GM13976 (cell line): ENCODE measurements at regions not wholly inside any gene's neighbourhood (a gene's known extent, or its start where the extent isn't known, plus 50 kb on each side); places are given as distances from the start of the nearest gene placed in this dataset.

ENCODE experiments used
- DNase-seq: peaks from one replicate; pipeline ENCODE4 v3.0.0; 2012; ENCODE audit warnings: low spot score
- CTCF ChIP-seq: IDR thresholded peaks from 2 replicates; pipeline ENCODE4 v1.5.1; 2012; ENCODE audit warnings: borderline replicate concordance, mild to moderate bottlenecking; ENCODE audit not compliant: insufficient read depth; ENCODE audit errors: extremely low read depth, missing control alignments, control extremely low read depth
- in situ Hi-C: fragments of 300-500 bp; cut with MboI; formaldehyde crosslinking; loops from one replicate; pipeline ENCODE4 v1.12.0; 2022; ENCODE audit warnings: low sequenced_read_pairs, mixed read lengths, inconsistent platforms; ENCODE audit not compliant: unreplicated experiment

GRCh38 chr5:104932431-104932830, 1369.8 kb upstream of the NUDT12 start:
- no peak for DNase-seq
- TF ChIP-seq CTCF: no peak
- in situ Hi-C loops: no loop called here

- no peak for DNase-seq
- no peak for TF ChIP-seq CTCF
- in situ Hi-C loops: no loop called here
These were observed 1366.4 kb upstream of the NUDT12 start for GRCh38 chr5:104928906-104929520.

GRCh38 chr5:104915226-104915625, 1352.6 kb upstream of the NUDT12 start:
- in situ Hi-C loops: no loop called here
- DNase-seq: no peak
- no peak for TF ChIP-seq CTCF

DNA sequence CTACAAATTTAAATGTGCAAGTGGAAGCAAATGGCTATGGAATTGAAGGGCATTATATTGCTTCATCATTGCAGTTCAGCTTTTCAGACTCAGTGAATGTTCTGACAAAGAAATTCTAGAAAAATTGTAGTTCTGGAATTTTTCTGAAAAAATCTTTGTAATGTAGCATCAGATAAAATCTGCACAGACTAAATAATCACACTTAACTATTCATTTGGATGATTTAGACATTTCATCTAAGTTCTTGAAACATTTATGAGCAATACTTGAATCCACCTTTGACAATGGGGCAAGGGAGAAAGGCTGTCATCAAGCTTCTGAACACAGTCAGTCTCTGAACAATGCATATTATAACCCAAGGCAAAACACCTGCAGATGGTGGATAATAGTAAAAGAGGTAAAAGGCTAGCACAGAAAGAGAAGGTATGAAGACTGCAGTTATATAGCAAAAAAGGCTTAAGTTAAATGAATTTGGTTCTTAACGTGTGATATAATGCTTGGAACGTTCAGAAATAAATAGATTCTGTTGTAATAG, 1352.0 kb upstream of the NUDT12 start:
- in situ Hi-C loops: no loop called here
- DNase-seq: no peak
- TF ChIP-seq CTCF: no peak

- TF ChIP-seq CTCF: no peak
- in situ Hi-C loops: no loop called here
- no peak for DNase-seq
These were observed 1351.3 kb upstream of the NUDT12 start for GRCh38 chr5:104913841-104914281.

DNA sequence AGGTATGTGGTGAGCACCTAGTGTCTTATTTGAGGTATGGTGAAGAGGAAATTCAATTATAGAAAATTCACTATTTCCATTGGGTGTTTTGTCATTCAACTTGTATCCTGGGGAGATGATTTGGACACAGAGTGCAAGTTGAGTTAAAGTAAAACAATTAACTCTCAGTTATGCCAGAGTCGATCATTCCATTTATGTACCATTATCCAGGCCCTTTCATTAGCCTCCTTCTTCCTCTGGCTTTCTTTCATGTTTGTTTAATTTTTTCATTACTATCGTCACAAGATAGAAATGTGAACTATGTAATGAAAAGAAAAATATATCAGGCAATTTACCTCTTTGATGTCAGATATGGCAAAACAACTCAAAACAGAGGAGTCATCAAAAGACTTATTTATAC, 1347.2 kb upstream of the NUDT12 start:
- no peak for DNase-seq
- TF ChIP-seq CTCF: no peak
- in situ Hi-C loops: no loop called here
